Activated CD8-positive, alpha-beta T cell treated with anti-CD3 and anti-CD28 coated beads, Interleukin-2, amount 10 ng/mL, durations not matched to agents 7 days and 5 days (primary cell): ENCODE measurements at regions not wholly inside any gene's neighbourhood (a gene's known extent, or its start where the extent isn't known, plus 50 kb on each side); places are given as distances from the start of the nearest gene placed in this dataset.

Experiments
- ATAC-seq: fragments of 150-1000 bp; cut with Tn5 transposase; one replicate; pipeline ENCODE4 v1.10.0; 2021; ENCODE audit warnings: moderate library complexity
- CTCF ChIA-PET: fragments of 350-600 bp; sonication (Branson Sonifier 250); formaldehyde crosslinking; loops from one replicate; lab custom pipeline; 2021; ENCODE audit warnings: antibody characterized with exemption; lab: Charles Lee
- POLR2A ChIA-PET: fragments of 350-600 bp; sonication (Branson Sonifier 250); formaldehyde crosslinking; loops from one replicate; lab custom pipeline; 2021; ENCODE audit warnings: antibody characterized with exemption; lab: Charles Lee
- DNase-seq: peaks from one replicate; pipeline ENCODE4 v3.0.0-alpha.2; 2020
- H3K27ac Mint-ChIP-seq: one replicate; pipeline ENCODE4 v1.8.0; 2021; ENCODE audit warnings: mild to moderate bottlenecking, mixed read lengths
- H3K27me3 Mint-ChIP-seq: one replicate; pipeline ENCODE4 v1.8.0; 2021; ENCODE audit warnings: low read depth, mixed read lengths
- H3K36me3 Mint-ChIP-seq: one replicate; pipeline ENCODE4 v1.8.0; 2021; ENCODE audit warnings: low read depth, mixed read lengths
- H3K4me1 Mint-ChIP-seq: one replicate; pipeline ENCODE4 v1.8.0; 2021; ENCODE audit warnings: low read depth, mixed read lengths
- H3K4me3 Mint-ChIP-seq: one replicate; pipeline ENCODE4 v1.8.0; 2021; ENCODE audit warnings: mild to moderate bottlenecking, mixed read lengths
- H3K9me3 Mint-ChIP-seq: one replicate; pipeline ENCODE4 v1.8.0; 2022; ENCODE audit warnings: mixed read lengths; ENCODE audit not compliant: insufficient read depth

- no peak for DNase-seq
- no peak overlapping the region for H3K27ac Mint-ChIP-seq
- no peaks in the 10 kb centered on the region for H3K27me3 Mint-ChIP-seq
- peaks cover 19% of the 10 kb centered on the region for H3K9me3 Mint-ChIP-seq
- CTCF ChIA-PET = no interaction called here
- ATAC-seq = no peak
- no peak overlapping the region for H3K4me3 Mint-ChIP-seq
- no peaks in the 10 kb centered on the region for H3K4me1 Mint-ChIP-seq
- H3K36me3 Mint-ChIP-seq = no peaks in the 10 kb centered on the region
- POLR2A ChIA-PET = no interaction called here
Measured at GRCh38 chr20:6925744-6926278, 158.3 kb downstream of the BMP2 start.

- Mint-ChIP-seq H3K4me3 (no peak overlapping the region), H3K36me3 (no peaks in the 10 kb centered on the region), H3K4me1 (no peaks in the 10 kb centered on the region), H3K27me3 (no peaks in the 10 kb centered on the region), H3K9me3 (peaks cover 14% of the 10 kb centered on the region), H3K27ac (no peak overlapping the region)
- POLR2A ChIA-PET = no interaction called here
- ATAC-seq (no peak), DNase-seq (no peak)
- CTCF ChIA-PET = no interaction called here
Measured at GRCh38 chr20:6940048-6940447, 172.6 kb downstream of the BMP2 start.

- Mint-ChIP-seq H3K36me3 (no peaks in the 10 kb centered on the region), H3K9me3 (peaks cover 14% of the 10 kb centered on the region), H3K4me1 (no peaks in the 10 kb centered on the region), H3K27me3 (no peaks in the 10 kb centered on the region), H3K4me3 (no peak overlapping the region), H3K27ac (no peak overlapping the region)
- DNase-seq (no peak), ATAC-seq (no peak)
- POLR2A ChIA-PET = no interaction called here
- CTCF ChIA-PET = no interaction called here
Measured at GRCh38 chr20:6940876-6941275, 173.4 kb downstream of the BMP2 start.

- CTCF ChIA-PET = no interaction called here
- Mint-ChIP-seq H3K9me3 (peaks cover 14% of the 10 kb centered on the region), H3K4me1 (no peaks in the 10 kb centered on the region), H3K27ac (no peak overlapping the region), H3K27me3 (no peaks in the 10 kb centered on the region), H3K4me3 (no peak overlapping the region), H3K36me3 (no peaks in the 10 kb centered on the region)
- DNase-seq = no peak
- POLR2A ChIA-PET = no interaction called here
- no peak for ATAC-seq
Measured at GRCh38 chr20:6941571-6941970, 174.1 kb downstream of the BMP2 start.

GRCh38 chr20:6942266-6942665 is 174.8 kb downstream of the BMP2 start:
- CTCF ChIA-PET = no interaction called here
- no peaks in the 10 kb centered on the region for H3K27me3 Mint-ChIP-seq
- no peaks in the 10 kb centered on the region for H3K36me3 Mint-ChIP-seq
- POLR2A ChIA-PET = no interaction called here
- no peak for DNase-seq
- peaks cover 14% of the 10 kb centered on the region for H3K9me3 Mint-ChIP-seq
- H3K4me1 Mint-ChIP-seq = no peaks in the 10 kb centered on the region
- H3K27ac Mint-ChIP-seq = no peak overlapping the region
- no peak for ATAC-seq
- no peak overlapping the region for H3K4me3 Mint-ChIP-seq

GRCh38 chr20:6944292-6944691 is 176.8 kb downstream of the BMP2 start:
- no peak overlapping the region for H3K27ac Mint-ChIP-seq
- H3K36me3 Mint-ChIP-seq = no peaks in the 10 kb centered on the region
- CTCF ChIA-PET = no interaction called here
- POLR2A ChIA-PET = no interaction called here
- peaks cover 14% of the 10 kb centered on the region for H3K9me3 Mint-ChIP-seq
- DNase-seq = no peak
- no peaks in the 10 kb centered on the region for H3K4me1 Mint-ChIP-seq
- H3K4me3 Mint-ChIP-seq = no peak overlapping the region
- no peak for ATAC-seq
- H3K27me3 Mint-ChIP-seq = no peaks in the 10 kb centered on the region

GRCh38 chr20:6953611-6954010 is 186.1 kb downstream of the BMP2 start:
- no peak for DNase-seq
- no peak overlapping the region for H3K4me3 Mint-ChIP-seq
- ChIA-PET CTCF (no interaction called here), POLR2A (no interaction called here)
- H3K36me3 Mint-ChIP-seq = no peaks in the 10 kb centered on the region
- H3K27ac Mint-ChIP-seq = no peak overlapping the region
- peaks cover 15% of the 10 kb centered on the region for H3K9me3 Mint-ChIP-seq
- no peak for ATAC-seq
- H3K27me3 Mint-ChIP-seq = no peaks in the 10 kb centered on the region
- H3K4me1 Mint-ChIP-seq = no peaks in the 10 kb centered on the region

GRCh38 chr20:6954219-6954618 is 186.7 kb downstream of the BMP2 start:
- H3K4me1 Mint-ChIP-seq = no peaks in the 10 kb centered on the region
- POLR2A ChIA-PET = no interaction called here

GRCh38 chr20:6956056-6956455 is 188.6 kb downstream of the BMP2 start:
- Mint-ChIP-seq H3K4me1 (no peaks in the 10 kb centered on the region), H3K27me3 (no peaks in the 10 kb centered on the region), H3K9me3 (peaks cover 15% of the 10 kb centered on the region), H3K36me3 (no peaks in the 10 kb centered on the region), H3K27ac (no peak overlapping the region), H3K4me3 (no peak overlapping the region)
- DNase-seq (no peak), ATAC-seq (no peak)
- ChIA-PET POLR2A (no interaction called here), CTCF (no interaction called here)

More at GRCh38 chr20:6954219-6954618, 186.7 kb downstream of the BMP2 start:
- ATAC-seq = no peak
- CTCF ChIA-PET = no interaction called here
- DNase-seq = no peak
- no peaks in the 10 kb centered on the region for H3K27me3 Mint-ChIP-seq
- no peak overlapping the region for H3K4me3 Mint-ChIP-seq
- H3K9me3 Mint-ChIP-seq = peaks cover 15% of the 10 kb centered on the region
- no peak overlapping the region for H3K27ac Mint-ChIP-seq
- H3K36me3 Mint-ChIP-seq = no peaks in the 10 kb centered on the region

GRCh38 chr20:6956574-6956973 is 189.1 kb downstream of the BMP2 start:
- Mint-ChIP-seq H3K27ac (no peak overlapping the region), H3K36me3 (no peaks in the 10 kb centered on the region), H3K27me3 (no peaks in the 10 kb centered on the region), H3K4me1 (no peaks in the 10 kb centered on the region), H3K4me3 (no peak overlapping the region), H3K9me3 (peaks cover 17% of the 10 kb centered on the region)
- CTCF ChIA-PET = no interaction called here
- no peak for DNase-seq
- no peak for ATAC-seq
- POLR2A ChIA-PET = no interaction called here

GRCh38 chr20:6959900-6960312 is 192.4 kb downstream of the BMP2 start:
- ATAC-seq = no peak
- ChIA-PET POLR2A (no interaction called here), CTCF (no interaction called here)
- Mint-ChIP-seq H3K4me1 (no peaks in the 10 kb centered on the region), H3K4me3 (no peak overlapping the region), H3K27me3 (no peaks in the 10 kb centered on the region), H3K36me3 (no peaks in the 10 kb centered on the region), H3K9me3 (peaks cover 14% of the 10 kb centered on the region), H3K27ac (no peak overlapping the region)
- no peak for DNase-seq

- Mint-ChIP-seq H3K36me3 (no peaks in the 10 kb centered on the region), H3K9me3 (peaks cover 6% of the 10 kb centered on the region), H3K4me3 (no peak overlapping the region), H3K27me3 (no peaks in the 10 kb centered on the region), H3K27ac (no peak overlapping the region), H3K4me1 (no peaks in the 10 kb centered on the region)
- ATAC-seq (no peak), DNase-seq (no peak)
- ChIA-PET POLR2A (no interaction called here), CTCF (no interaction called here)
Measured at GRCh38 chr20:6966721-6967120, 199.2 kb downstream of the BMP2 start.

- no peak for DNase-seq
- H3K4me3 Mint-ChIP-seq = no peak overlapping the region
- no peaks in the 10 kb centered on the region for H3K4me1 Mint-ChIP-seq
- no peak for ATAC-seq
- H3K36me3 Mint-ChIP-seq = no peaks in the 10 kb centered on the region
- ChIA-PET POLR2A (no interaction called here), CTCF (no interaction called here)
- H3K27ac Mint-ChIP-seq = no peak overlapping the region
- no peaks in the 10 kb centered on the region for H3K27me3 Mint-ChIP-seq
- peaks cover 3% of the 10 kb centered on the region for H3K9me3 Mint-ChIP-seq
Measured at GRCh38 chr20:6974838-6975237, 207.4 kb downstream of the BMP2 start.
